Loucy (cell line): ENCODE measurements at regions not wholly inside any gene's neighbourhood (a gene's known extent, or its start where the extent isn't known, plus 50 kb on each side); places are given as distances from the start of the nearest gene placed in this dataset.

Source experiments
- H2AFZ ChIP-seq: fragments of 200-600 bp; sonication (generic); 2 replicates; pipeline ENCODE4 v1.6.0; 2016; ENCODE audit warnings: antibody characterized with exemption, mild to moderate bottlenecking, low read length, moderate library complexity
- H3F3A ChIP-seq: fragments of 200-600 bp; 2 replicates; pipeline ENCODE4 v1.6.0; 2016; ENCODE audit warnings: antibody characterized with exemption, low read depth, mild to moderate bottlenecking
- H3K27me3 ChIP-seq: fragments of 200-600 bp; sonication (generic); 2 replicates; pipeline ENCODE4 v1.6.1; 2014; ENCODE audit warnings: low read length, mild to moderate bottlenecking; ENCODE audit not compliant: insufficient read depth, poor library complexity, severe bottlenecking
- H3K36me3 ChIP-seq: fragments of 200-600 bp; sonication (generic); 2 replicates; pipeline ENCODE4 v1.6.1; 2016; ENCODE audit warnings: low read length; ENCODE audit not compliant: insufficient read depth
- H3K4me1 ChIP-seq: fragments of 200-600 bp; sonication (generic); 2 replicates; pipeline ENCODE4 v1.5.1; 2014; ENCODE audit warnings: low read length, mild to moderate bottlenecking; ENCODE audit not compliant: insufficient read depth, poor library complexity, severe bottlenecking
- H3K4me2 ChIP-seq: fragments of 200-600 bp; sonication (generic); 2 replicates; pipeline ENCODE4 v1.6.0; 2014; ENCODE audit warnings: antibody characterized with exemption, low read length, low read depth, mild to moderate bottlenecking; ENCODE audit not compliant: poor library complexity, severe bottlenecking
- H3K4me3 ChIP-seq: fragments of 200-600 bp; sonication (generic); 2 replicates; pipeline ENCODE4 v1.5.1; 2014; ENCODE audit warnings: low read length, mild to moderate bottlenecking, mixed read lengths; ENCODE audit not compliant: poor library complexity, severe bottlenecking
- H3K79me2 ChIP-seq: fragments of 200-600 bp; sonication (generic); 2 replicates; pipeline ENCODE4 v1.6.1; 2014; ENCODE audit warnings: low read length; ENCODE audit not compliant: insufficient read depth
- H3K9ac ChIP-seq: fragments of 200-600 bp; sonication (generic); 2 replicates; pipeline ENCODE4 v1.6.0; 2014; ENCODE audit warnings: mild to moderate bottlenecking, low read depth, low read length, moderate library complexity; ENCODE audit not compliant: poor library complexity, severe bottlenecking
- H3K9me2 ChIP-seq: fragments of 200-600 bp; sonication (generic); replicated peaks from 2 replicates; pipeline ENCODE4 v1.6.1; 2016; ENCODE audit warnings: low read depth, low read length, mixed read lengths
- H3K9me3 ChIP-seq: fragments of 200-600 bp; sonication (generic); 2 replicates; pipeline ENCODE4 v1.6.1; 2014; ENCODE audit warnings: mild to moderate bottlenecking, antibody characterized with exemption, low read length, low read depth; ENCODE audit not compliant: insufficient read depth
- H4K20me1 ChIP-seq: fragments of 200-600 bp; sonication (generic); 2 replicates; pipeline ENCODE4 v1.6.0; 2014; ENCODE audit warnings: antibody characterized with exemption, low read length, mild to moderate bottlenecking; ENCODE audit not compliant: insufficient read depth, poor library complexity, severe bottlenecking
- EZH2phosphoT487 ChIP-seq: fragments of 200-600 bp; IDR thresholded peaks from 2 replicates; pipeline ENCODE4 v1.6.1; 2018; ENCODE audit warnings: antibody characterized with exemption, mild to moderate bottlenecking, moderate library complexity, borderline replicate concordance
- TF ChIP-seq, protein P1 (sequence below): fragments of 200-600 bp; sonication (generic); conservative IDR thresholded peaks from 2 replicates; pipeline ENCODE4 v1.5.1; 2014; ENCODE audit warnings: mild to moderate bottlenecking, antibody characterized with exemption, low read length

DNA sequence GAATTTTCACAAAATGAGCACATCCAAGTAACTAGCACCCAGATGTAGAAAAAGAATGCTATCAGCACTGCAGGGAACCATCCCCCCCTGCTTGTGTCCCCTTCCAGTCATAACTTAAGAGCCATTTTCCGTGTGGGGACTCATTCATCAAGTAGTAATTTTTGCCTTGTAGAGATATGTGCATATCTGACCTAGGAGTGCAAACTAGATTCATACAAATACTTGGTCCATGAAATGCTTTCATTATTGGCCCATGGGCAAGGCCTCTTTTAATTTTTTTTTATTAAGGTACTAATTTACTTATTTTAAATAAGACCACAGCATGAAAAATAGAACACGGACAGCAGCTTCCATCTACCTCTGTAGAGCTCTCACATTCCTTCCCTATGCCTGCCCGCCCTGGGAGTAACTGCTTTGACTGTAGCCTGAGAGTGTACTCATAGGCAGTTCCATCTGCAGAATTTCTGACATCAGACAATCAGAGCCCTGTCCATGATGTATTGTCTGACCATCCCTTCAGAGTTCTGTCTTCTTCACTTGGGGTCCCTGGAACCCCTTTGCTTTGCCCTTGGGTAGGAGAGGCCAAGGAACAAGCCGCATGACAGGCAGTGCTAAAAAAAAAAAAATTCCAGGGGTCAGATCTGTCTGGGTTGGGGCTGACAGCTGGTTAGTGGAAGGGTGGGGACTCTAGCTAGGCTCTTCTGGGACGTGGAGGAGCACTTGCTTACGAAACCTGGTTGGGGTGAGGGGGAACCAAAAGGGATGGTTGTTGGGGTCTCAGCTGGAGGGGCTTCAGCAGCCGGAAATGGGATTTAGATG, 131.7 kb downstream of the C12orf75 start:
- no peaks in the 10 kb centered on the region for H4K20me1 ChIP-seq
- H3K79me2 ChIP-seq: no peaks in the 10 kb centered on the region
- H3K9ac ChIP-seq: no peak overlapping the region
- H2AFZ ChIP-seq: no peak overlapping the region
- no peaks in the 10 kb centered on the region for H3K9me2 ChIP-seq
- no peaks in the 10 kb centered on the region for H3K36me3 ChIP-seq
- no peaks in the 10 kb centered on the region for H3K4me1 ChIP-seq
- H3K4me3 ChIP-seq: no peak overlapping the region
- no peaks in the 10 kb centered on the region for H3K9me3 ChIP-seq
- H3K27me3 ChIP-seq: no peaks in the 10 kb centered on the region
- H3F3A ChIP-seq: no peaks in the 10 kb centered on the region
- H3K4me2 ChIP-seq: no peak overlapping the region
- no peak for TF ChIP-seq EZH2phosphoT487
- TF ChIP-seq, protein P1, sequence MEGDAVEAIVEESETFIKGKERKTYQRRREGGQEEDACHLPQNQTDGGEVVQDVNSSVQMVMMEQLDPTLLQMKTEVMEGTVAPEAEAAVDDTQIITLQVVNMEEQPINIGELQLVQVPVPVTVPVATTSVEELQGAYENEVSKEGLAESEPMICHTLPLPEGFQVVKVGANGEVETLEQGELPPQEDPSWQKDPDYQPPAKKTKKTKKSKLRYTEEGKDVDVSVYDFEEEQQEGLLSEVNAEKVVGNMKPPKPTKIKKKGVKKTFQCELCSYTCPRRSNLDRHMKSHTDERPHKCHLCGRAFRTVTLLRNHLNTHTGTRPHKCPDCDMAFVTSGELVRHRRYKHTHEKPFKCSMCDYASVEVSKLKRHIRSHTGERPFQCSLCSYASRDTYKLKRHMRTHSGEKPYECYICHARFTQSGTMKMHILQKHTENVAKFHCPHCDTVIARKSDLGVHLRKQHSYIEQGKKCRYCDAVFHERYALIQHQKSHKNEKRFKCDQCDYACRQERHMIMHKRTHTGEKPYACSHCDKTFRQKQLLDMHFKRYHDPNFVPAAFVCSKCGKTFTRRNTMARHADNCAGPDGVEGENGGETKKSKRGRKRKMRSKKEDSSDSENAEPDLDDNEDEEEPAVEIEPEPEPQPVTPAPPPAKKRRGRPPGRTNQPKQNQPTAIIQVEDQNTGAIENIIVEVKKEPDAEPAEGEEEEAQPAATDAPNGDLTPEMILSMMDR: no peak

DNA sequence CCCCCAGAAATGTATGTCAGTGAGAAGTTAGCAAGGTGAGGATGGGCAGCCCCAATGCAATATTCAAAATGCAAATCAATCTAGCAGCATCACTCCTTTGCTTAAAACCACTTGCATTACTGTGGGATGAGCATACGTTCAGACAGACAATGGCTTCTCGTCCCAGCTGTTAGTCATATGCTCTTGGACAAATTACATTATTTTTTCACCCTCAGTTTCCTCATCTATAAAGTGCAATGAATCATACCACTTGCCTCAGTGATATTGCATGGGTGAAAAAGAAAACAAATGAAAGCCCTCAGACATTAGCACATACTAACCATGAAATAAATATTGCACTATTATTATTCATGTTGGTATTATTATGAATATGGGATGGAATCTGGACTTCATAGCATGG, 132.3 kb downstream of the C12orf75 start:
- Histone ChIP-seq H2AFZ (no peak overlapping the region), H3K4me3 (no peak overlapping the region), H3K36me3 (no peaks in the 10 kb centered on the region), H3K79me2 (no peaks in the 10 kb centered on the region), H3F3A (no peaks in the 10 kb centered on the region), H3K4me1 (no peaks in the 10 kb centered on the region), H3K4me2 (no peak overlapping the region), H3K9ac (no peak overlapping the region), H3K9me2 (no peaks in the 10 kb centered on the region), H4K20me1 (no peaks in the 10 kb centered on the region), H3K27me3 (no peaks in the 10 kb centered on the region), H3K9me3 (no peaks in the 10 kb centered on the region)
- TF ChIP-seq, protein P1: no peak
- TF ChIP-seq EZH2phosphoT487: no peak

DNA sequence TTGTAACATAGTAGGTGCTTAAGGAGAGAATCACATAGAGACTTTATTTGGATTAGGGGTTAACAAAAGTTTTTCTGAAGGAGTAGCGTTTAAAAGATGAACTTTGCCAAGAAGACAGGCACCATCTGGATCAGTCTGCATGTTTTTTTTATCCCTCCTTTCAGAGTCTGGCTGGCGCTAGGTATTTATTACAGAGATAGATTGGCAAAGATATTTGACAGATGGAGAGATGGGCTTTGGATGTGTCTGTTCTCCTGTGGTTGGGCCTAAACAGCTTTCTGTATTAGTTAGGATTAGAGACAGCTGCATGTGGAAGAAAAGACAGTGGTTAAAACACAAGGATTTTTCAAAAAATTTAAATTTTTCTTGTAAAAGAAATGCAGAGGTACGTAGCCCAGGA, 133.9 kb downstream of the C12orf75 start:
- Histone ChIP-seq H3K4me1 (no peaks in the 10 kb centered on the region), H3K4me3 (no peak overlapping the region), H3K79me2 (no peaks in the 10 kb centered on the region), H3K9me2 (no peaks in the 10 kb centered on the region), H3K27me3 (no peaks in the 10 kb centered on the region), H3K9me3 (no peaks in the 10 kb centered on the region), H3K4me2 (no peak overlapping the region), H3K36me3 (no peaks in the 10 kb centered on the region), H4K20me1 (no peaks in the 10 kb centered on the region), H2AFZ (no peak overlapping the region), H3K9ac (no peak overlapping the region), H3F3A (no peaks in the 10 kb centered on the region)
- TF ChIP-seq EZH2phosphoT487: no peak
- TF ChIP-seq, protein P1: no peak
